ENCODE measurements at regions not wholly inside any gene's neighbourhood (a gene's known extent, or its start where the extent isn't known, plus 50 kb on each side); places are given as distances from the start of the nearest gene placed in this dataset.

- no peak for TF ChIP-seq POLR2AphosphoS5 (IDR thresholded peaks at IDR 0.05; ENCODE audit: low read depth, low read length)
- TF ChIP-seq CTCF (IDR thresholded peaks at IDR 0.05) = peak; percentile 91
- TF ChIP-seq SIN3A (IDR thresholded peaks at IDR 0.05; ENCODE audit: borderline replicate concordance, insufficient read depth, low read depth, low read length) = no peak
- TF ChIP-seq REST (IDR thresholded peaks at IDR 0.05; ENCODE audit: insufficient read depth in 1 of 2, low read depth in 2 of 2, low read length in 1 of 2) = no peak
These were observed 185.9 kb downstream of the MTX2 start for GRCh38 chr2:176454893-176455815.
